ENCODE measurements at regions not wholly inside any gene's neighbourhood (a gene's known extent, or its start where the extent isn't known, plus 50 kb on each side); places are given as distances from the start of the nearest gene placed in this dataset.

DNA sequence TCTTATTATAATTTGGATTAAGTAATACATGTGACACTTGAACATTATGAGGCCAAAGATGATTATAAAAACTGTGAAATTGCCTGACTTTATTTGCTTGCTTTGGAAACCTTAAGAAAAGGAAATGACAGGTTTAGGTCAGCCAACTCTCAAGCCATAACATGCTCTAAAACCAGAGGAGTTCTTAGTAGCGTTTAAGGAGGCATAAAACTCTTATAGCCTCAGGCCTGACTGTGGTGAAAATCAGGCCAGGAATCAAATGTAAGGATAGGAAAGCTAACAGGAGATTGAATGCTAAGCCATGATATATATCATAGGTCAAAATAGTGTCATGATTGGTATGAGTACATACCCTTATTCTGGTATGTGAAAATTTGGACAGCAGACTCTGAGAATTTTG is 1142.4 kb upstream of the MIR17HG start:
- no peak for TF ChIP-seq CTCF (conservative IDR thresholded peaks at IDR 0.05; ENCODE audit: low read depth, low read length)
- TF ChIP-seq EZH2 (IDR thresholded peaks at IDR 0.05; ENCODE audit: borderline replicate concordance, low read depth, low read length, poor library complexity, severe bottlenecking), result no peak

Measured in A673 (cell line).